GM12873 (cell line): ENCODE measurements at regions not wholly inside any gene's neighbourhood (a gene's known extent, or its start where the extent isn't known, plus 50 kb on each side); places are given as distances from the start of the nearest gene placed in this dataset.

Source experiments
- CTCF ChIP-seq: IDR thresholded peaks from 2 replicates; pipeline ENCODE4 v1.5.1; 2012; ENCODE audit warnings: low read depth, mild to moderate bottlenecking, moderate library complexity, low read length, control low read depth; ENCODE audit not compliant: insufficient read depth; ENCODE audit errors: missing control alignments

DNA sequence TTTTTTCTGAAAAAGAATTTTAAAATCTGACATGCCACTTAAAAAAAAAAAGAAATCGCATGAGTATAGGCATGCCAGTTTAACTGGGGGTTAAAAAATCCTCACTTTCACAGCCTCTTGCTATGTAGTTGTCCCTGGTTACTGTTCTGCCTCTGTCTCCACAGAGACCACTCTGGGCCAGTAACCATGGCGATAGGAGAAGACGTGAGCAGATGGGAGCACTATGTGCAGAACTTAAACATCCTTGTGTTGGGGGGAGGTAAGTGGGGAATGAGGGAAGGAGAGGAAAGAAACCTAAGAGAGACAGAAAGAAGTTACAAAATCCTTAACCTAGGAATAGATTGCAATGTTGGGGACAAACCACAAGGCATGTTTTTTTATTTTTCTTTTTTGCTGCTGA lies 75.9 kb upstream of the CYRIA start:
- no peak for TF ChIP-seq CTCF

DNA sequence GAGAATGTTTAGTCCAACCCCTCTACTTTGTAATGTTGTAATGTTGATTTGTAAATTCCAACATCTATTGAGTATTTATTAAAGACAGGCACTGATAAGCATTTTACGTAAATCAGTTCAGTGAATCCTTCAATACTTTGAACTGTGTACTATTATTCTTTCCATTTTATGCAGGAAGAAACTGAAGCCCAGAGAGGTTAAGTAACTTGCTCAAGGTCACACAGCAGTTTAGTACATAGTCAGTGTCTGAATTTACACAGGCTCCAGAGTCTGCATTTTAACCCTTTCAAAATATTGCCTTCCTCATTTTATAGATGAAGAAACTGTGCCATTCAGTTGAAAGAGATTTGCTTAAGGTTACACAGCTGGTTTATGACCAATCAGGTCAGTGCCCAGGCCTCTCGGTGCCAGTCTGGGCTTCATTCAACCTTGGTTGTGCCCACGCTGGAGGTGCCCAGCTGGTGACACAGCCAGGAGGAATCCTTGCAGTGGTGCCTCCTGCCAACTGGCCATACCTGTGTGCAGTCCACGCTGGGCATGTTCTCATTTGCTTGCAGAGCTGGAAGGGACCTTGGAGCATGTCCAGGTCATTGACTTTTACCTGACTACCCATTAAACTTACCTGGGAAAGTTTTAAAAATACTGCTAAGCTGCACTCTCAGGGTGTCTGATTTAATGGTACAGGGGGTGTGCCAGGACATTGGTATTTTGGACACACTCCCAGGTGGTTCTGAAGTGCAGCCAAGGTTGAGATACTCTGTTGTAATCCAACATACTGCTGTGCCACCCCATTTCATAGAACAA lies 74.3 kb upstream of the CYRIA start:
- TF ChIP-seq CTCF = no peak

- no peak for TF ChIP-seq CTCF
Measured at GRCh38 chr2:16738361-16739225, 73.0 kb upstream of the CYRIA start.

GRCh38 chr2:16737812-16738211 lies 72.2 kb upstream of the CYRIA start:
- TF ChIP-seq CTCF = no peak

DNA sequence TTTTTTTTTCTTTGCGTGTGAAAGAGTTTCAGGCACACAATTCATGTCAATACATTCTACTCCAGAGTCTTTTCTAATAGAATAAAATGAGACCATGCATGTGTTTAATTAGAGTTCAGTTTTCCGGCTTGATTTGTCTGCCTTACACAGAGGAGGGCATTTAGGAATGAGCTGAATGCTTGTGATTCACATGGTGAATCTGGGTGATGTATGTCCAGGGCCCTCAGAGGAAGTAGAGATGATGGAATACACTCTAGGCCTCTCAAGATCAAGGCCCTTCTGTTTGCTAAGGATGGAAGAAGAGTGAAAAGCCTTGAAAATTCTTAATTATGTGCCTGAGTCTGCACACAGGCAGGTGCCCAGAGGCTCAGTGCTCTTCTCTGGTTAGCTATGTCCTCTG lies 71.0 kb upstream of the CYRIA start:
- no peak for TF ChIP-seq CTCF

GRCh38 chr2:16729335-16729734 lies 63.7 kb upstream of the CYRIA start:
- TF ChIP-seq CTCF = no peak
